Medulla oblongata (tissue), 1 donor: ENCODE measurements at regions not wholly inside any gene's neighbourhood (a gene's known extent, or its start where the extent isn't known, plus 50 kb on each side); places are given as distances from the start of the nearest gene placed in this dataset.

Experiments
- DNase-seq: peaks from one replicate; pipeline ENCODE4 v3.0.0-alpha.2; 2015; ENCODE audit errors: extremely low spot score

GRCh38 chr12:107470645-107471044 lies 215.0 kb upstream of the PWP1 start:
- no peak for DNase-seq

GRCh38 chr12:107472308-107472707 lies 213.3 kb upstream of the PWP1 start:
- DNase-seq = no peak

- no peak for DNase-seq
Observed at GRCh38 chr12:107474099-107474498, 211.5 kb upstream of the PWP1 start.

- no peak for DNase-seq
Observed at GRCh38 chr12:107474639-107475539, 210.7 kb upstream of the PWP1 start.

- DNase-seq = no peak
Observed at GRCh38 chr12:107475900-107476299, 209.7 kb upstream of the PWP1 start.

- no peak for DNase-seq
Observed at GRCh38 chr12:107477018-107477417, 208.6 kb upstream of the PWP1 start.

GRCh38 chr12:107477947-107478610 lies 207.5 kb upstream of the PWP1 start:
- no peak for DNase-seq

- DNase-seq = no peak
Observed at GRCh38 chr12:107478881-107479280, 206.7 kb upstream of the PWP1 start.

- no peak for DNase-seq
Observed at GRCh38 chr12:107480836-107481608, 204.6 kb upstream of the PWP1 start.

- no peak for DNase-seq
Observed at GRCh38 chr12:107484230-107484629, 201.4 kb upstream of the PWP1 start.

GRCh38 chr12:107484941-107485340 lies 200.7 kb upstream of the PWP1 start:
- no peak for DNase-seq

- no peak for DNase-seq
Observed at GRCh38 chr12:107485731-107486130, 199.9 kb upstream of the PWP1 start.

GRCh38 chr12:107486140-107486892 lies 199.3 kb upstream of the PWP1 start:
- DNase-seq = no peak

GRCh38 chr12:107487011-107487680 lies 198.5 kb upstream of the PWP1 start:
- no peak for DNase-seq

- no peak for DNase-seq
Observed at GRCh38 chr12:107488666-107489065, 196.9 kb upstream of the PWP1 start.

- DNase-seq = no peak
Observed at GRCh38 chr12:107490010-107490409, 195.6 kb upstream of the PWP1 start.

- DNase-seq = no peak
Observed at GRCh38 chr12:107491856-107492255, 193.7 kb upstream of the PWP1 start.

- no peak for DNase-seq
Observed at GRCh38 chr12:107492393-107493134, 193.0 kb upstream of the PWP1 start.

- DNase-seq = no peak
Observed at GRCh38 chr12:107493135-107493494, 192.5 kb upstream of the PWP1 start.

GRCh38 chr12:107493666-107494065 lies 191.9 kb upstream of the PWP1 start:
- DNase-seq = no peak
